Stomach smooth muscle (tissue), 2 donors: ENCODE measurements at regions not wholly inside any gene's neighbourhood (a gene's known extent, or its start where the extent isn't known, plus 50 kb on each side); places are given as distances from the start of the nearest gene placed in this dataset.

Source experiments
- H3K27ac ChIP-seq: one replicate; pipeline ENCODE4 v1.7.0; 2013; ENCODE audit warnings: mild to moderate bottlenecking, low read length, inconsistent platforms
- H3K27me3 ChIP-seq, 2 donors: one replicate each; pipeline ENCODE4 v1.7.0; 2013; ENCODE audit warnings: low read length in 2 of 2; ENCODE audit not compliant: insufficient read depth in 2 of 2, control insufficient read depth in 1 of 2
- H3K36me3 ChIP-seq, 2 donors: one replicate each; pipeline ENCODE4 v1.7.0; 2013; ENCODE audit warnings: low read length in 2 of 2; ENCODE audit not compliant: control insufficient read depth in 2 of 2, insufficient read depth in 2 of 2
- H3K4me1 ChIP-seq: one replicate; pipeline ENCODE4 v1.7.0; 2013; ENCODE audit warnings: low read length; ENCODE audit not compliant: control insufficient read depth, insufficient read depth
- H3K4me3 ChIP-seq, 2 donors: one replicate each; pipeline ENCODE4 v1.7.0; 2013; ENCODE audit warnings: low read length in 2 of 2
- H3K9ac ChIP-seq, 2 donors: one replicate each; pipeline ENCODE4 v1.7.0; 2013; ENCODE audit warnings: low read length in 2 of 2, mild to moderate bottlenecking in 1 of 2
- H3K9me3 ChIP-seq, 2 donors: one replicate each; pipeline ENCODE4 v1.7.0; 2013; ENCODE audit warnings: low read length in 2 of 2; ENCODE audit not compliant: control insufficient read depth in 2 of 2
- donor health status: healthy.
- donor health status: Pancreatic carcinoma.

DNA sequence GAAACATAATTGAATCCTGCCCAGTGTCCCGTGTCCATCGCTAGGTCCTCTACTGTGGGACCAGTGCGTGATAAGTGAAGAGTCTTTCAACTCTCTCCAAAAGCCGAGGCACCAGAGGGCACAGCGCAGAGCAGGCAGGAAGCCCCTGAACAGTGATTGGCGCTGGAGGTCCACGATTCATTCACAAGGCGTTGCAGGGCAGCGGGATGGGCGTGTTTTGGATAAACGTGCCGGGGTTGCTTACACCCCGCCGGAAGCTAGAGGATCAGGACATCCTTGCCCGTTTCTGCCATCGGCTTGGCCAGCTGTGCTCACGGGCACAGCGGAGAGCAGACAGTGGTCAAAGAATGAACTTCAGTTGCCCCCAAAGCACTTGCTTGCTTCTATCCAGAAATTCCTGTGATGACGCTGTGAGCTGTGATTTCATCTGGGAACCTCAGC lies 86.0 kb upstream of the PFKP start:
- Histone ChIP-seq H3K9ac (no peak overlapping the region), H3K4me3 (no peak overlapping the region), H3K36me3 (no peaks in the 10 kb centered on the region), H3K4me1 (no peaks in the 10 kb centered on the region), H3K27me3 (peaks cover 6 to 7% of the 10 kb centered on the region in 2 donors), H3K9me3 (no peaks in the 10 kb centered on the region), H3K27ac (no peak overlapping the region)

DNA sequence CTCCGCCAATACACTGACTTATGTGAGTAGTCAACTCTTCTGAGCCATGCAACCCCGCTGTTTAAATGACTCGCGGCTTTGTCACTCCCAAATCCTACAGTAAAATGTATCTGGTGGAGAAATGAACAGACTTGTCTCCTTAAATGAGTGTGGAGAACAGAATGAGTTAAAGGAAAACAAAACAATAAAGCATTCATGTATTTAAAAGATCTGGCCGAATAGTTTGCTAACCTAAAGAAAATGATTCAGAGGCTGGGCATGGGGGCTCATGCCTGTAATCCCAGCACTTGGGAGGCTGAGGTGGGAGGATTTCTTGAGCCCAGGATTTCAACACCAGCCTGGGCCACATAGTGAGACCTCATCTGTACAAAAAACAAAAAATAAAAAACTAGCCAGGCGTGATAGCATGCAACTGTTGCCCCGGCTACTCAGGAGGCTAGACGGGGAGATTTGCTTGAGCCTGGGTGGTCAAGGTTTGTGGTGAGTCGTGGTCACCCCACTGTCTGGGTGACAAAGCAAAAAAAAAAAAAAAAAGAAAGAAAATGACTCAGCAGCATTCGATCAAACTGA lies 86.5 kb upstream of the PFKP start:
- Histone ChIP-seq H3K9ac (no peak overlapping the region), H3K27ac (no peak overlapping the region), H3K9me3 (no peaks in the 10 kb centered on the region), H3K4me3 (no peak overlapping the region), H3K27me3 (peaks cover 5 to 6% of the 10 kb centered on the region in 2 donors), H3K4me1 (no peaks in the 10 kb centered on the region), H3K36me3 (no peaks in the 10 kb centered on the region)

DNA sequence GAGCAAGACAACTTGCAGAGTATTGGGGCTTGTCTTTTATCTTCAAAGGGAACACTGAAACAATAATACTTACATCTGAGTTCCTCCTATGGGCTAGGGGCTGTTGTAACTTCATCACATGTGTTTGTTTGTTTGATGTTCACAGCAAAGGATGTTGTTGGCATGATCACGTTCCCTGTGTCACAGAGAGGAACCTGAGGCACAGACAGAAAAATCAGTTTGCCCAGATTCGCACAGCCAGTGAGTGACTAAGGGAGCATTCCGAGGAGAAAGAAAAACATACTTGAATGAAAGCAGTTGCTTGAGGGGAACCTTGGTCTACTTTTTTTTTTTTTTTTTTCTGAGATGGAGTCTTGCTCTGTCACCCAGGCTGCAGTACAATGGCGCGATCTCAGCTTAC lies 87.2 kb upstream of the PFKP start:
- Histone ChIP-seq H3K36me3 (no peaks in the 10 kb centered on the region), H3K27me3 (peaks cover 0 to 5% of the 10 kb centered on the region in 2 donors), H3K4me1 (no peaks in the 10 kb centered on the region), H3K9ac (no peak overlapping the region), H3K9me3 (no peaks in the 10 kb centered on the region), H3K27ac (no peak overlapping the region), H3K4me3 (no peak overlapping the region)

DNA sequence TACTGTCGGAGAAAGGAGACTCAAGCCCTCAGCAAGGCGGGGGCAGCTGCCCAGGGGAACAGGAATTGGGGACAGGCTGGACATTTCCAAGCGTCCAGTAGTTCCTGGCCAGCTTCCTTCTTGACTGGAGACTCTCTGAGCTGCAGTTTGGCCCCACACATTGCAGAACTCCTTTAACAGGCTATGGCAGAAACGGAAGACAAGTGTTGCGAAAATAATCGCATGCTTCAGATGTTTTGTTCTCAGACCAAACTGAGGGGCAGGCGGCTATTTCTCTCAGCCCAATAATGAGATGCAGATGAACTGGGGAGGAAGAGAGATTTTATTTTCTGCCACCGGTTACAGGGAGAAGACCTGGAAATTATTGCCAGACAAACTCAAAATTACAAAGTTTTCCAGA lies 88.0 kb upstream of the PFKP start:
- peaks cover 0 to 2% of the 10 kb centered on the region in 2 donors for H3K27me3 ChIP-seq
- no peaks in the 10 kb centered on the region for H3K9me3 ChIP-seq
- no peak overlapping the region for H3K4me3 ChIP-seq
- H3K27ac ChIP-seq: no peak overlapping the region
- H3K4me1 ChIP-seq: no peaks in the 10 kb centered on the region
- H3K36me3 ChIP-seq: no peaks in the 10 kb centered on the region
- H3K9ac ChIP-seq: no peak overlapping the region

DNA sequence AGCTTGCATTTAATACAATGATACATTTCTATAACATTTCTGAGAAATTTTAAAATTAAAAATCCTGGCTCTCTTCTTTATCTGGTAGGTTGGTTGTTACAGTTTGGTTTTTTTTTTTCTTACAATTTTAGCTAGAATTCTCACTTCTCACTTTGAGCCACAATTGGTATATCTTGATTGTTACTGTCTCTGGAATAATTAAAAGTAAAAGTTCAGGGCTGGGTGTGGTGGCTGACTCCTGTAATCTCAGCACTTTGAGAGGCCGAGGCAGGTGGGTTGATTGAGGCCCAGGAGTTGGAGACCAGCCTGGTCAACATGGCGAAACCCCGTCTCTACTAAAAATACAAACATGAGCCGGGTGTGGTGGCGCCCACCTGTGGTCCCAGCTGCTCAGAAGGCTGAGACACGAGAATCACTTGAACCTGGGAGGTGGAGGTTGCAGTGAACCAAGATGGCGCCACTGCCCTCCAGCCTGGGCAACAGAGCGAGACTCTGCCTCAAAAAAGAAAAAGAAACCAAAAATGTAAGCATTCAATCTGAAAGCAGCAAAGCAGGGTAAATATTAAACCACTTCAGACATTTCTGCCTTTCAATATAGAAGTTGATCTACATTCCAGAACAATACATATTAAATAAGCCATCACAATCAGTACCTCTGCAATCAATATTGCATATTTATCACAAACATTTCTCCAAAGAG lies 88.6 kb upstream of the PFKP start:
- Histone ChIP-seq H3K4me1 (no peaks in the 10 kb centered on the region), H3K27ac (no peak overlapping the region), H3K27me3 (peaks cover 0 to 2% of the 10 kb centered on the region in 2 donors), H3K9ac (no peak overlapping the region), H3K36me3 (no peaks in the 10 kb centered on the region), H3K4me3 (no peak overlapping the region), H3K9me3 (no peaks in the 10 kb centered on the region)

DNA sequence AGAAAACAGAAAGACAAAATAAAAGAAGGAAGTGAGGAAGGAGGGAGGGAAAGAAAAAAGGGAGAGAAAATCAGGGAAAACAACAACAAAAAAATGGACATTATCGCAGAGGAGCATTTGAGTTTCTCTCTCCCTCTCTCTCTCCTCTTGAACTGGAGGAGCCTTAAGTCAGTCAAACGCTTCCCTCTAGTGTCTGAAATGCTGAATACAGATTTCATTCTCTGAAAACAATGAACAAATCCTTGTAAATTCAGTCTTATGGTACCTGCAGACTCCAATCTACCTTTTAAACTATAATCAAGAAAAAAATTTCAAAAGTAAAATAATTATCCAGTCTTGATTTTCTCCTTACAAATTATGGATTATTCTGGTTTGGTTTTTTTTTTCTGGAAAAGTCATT lies 89.2 kb upstream of the PFKP start:
- no peak overlapping the region for H3K9ac ChIP-seq
- H3K4me1 ChIP-seq: no peaks in the 10 kb centered on the region
- H3K4me3 ChIP-seq: no peak overlapping the region
- H3K9me3 ChIP-seq: no peaks in the 10 kb centered on the region
- H3K36me3 ChIP-seq: no peaks in the 10 kb centered on the region
- no peak overlapping the region for H3K27ac ChIP-seq
- peaks cover 0 to 2% of the 10 kb centered on the region in 2 donors for H3K27me3 ChIP-seq

DNA sequence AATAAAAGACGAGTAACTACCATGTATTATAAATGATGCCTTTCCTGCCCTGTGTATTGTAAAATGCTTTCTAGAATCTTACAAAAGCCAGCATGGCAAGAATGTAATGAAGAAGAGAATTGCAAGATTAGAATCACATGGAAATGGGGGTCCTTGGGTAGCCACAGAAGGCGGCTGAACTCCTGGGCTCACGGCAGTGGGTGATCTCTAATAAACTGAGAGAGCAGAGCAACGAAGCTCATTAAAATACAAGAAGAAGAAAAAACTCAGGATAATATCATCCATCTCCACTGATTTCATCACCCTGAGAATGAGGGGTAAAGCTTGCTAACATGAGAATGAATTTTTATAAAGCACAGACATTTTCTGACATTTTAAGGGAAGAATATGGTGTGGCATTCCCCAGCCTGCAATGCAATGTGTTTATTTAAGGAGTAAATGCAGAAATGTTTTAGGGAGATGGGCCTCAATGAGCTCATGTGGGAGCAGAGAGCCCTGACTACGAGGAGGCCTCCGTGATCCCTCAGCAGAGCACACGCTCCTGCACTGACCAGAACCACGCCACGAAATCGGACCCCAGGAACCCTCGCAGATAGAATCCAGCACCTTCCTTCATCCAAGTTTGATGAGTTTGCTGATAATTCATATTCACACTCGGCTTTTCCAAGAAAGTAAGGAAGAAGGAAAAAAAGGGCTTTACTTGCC lies 92.7 kb upstream of the PFKP start:
- H3K4me3 ChIP-seq: no peak overlapping the region
- no peaks in the 10 kb centered on the region for H3K27me3 ChIP-seq

DNA sequence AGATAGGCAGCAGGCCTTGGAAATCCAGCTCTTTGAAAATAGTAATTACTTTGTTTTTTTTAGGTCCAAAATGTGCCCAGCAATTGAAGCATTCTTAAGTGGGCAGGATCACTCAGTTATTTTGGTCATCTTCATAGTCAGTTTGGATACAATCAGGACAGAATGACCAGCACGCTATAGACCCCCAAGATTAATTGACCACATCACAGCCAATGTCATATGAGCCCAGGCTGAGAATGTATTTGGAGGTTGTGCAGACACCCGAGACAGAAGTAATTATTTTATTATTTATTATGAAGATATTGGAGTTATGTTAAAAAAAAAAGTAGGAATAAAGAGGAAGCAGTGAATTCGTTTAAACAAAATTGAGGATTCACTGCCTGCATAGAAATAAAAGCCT lies 93.3 kb upstream of the PFKP start:
- H3K27me3 ChIP-seq: no peaks in the 10 kb centered on the region
- H3K36me3 ChIP-seq: no peaks in the 10 kb centered on the region
- H3K4me3 ChIP-seq: no peak overlapping the region
- no peaks in the 10 kb centered on the region for H3K9me3 ChIP-seq
- no peak overlapping the region for H3K9ac ChIP-seq
- no peaks in the 10 kb centered on the region for H3K4me1 ChIP-seq
- H3K27ac ChIP-seq: no peak overlapping the region

More for the DNA sequence above, 92.7 kb upstream of the PFKP start:
- no peak overlapping the region for H3K9ac ChIP-seq
- H3K4me1 ChIP-seq: no peaks in the 10 kb centered on the region
- H3K36me3 ChIP-seq: no peaks in the 10 kb centered on the region
- no peak overlapping the region for H3K27ac ChIP-seq
- no peaks in the 10 kb centered on the region for H3K9me3 ChIP-seq

DNA sequence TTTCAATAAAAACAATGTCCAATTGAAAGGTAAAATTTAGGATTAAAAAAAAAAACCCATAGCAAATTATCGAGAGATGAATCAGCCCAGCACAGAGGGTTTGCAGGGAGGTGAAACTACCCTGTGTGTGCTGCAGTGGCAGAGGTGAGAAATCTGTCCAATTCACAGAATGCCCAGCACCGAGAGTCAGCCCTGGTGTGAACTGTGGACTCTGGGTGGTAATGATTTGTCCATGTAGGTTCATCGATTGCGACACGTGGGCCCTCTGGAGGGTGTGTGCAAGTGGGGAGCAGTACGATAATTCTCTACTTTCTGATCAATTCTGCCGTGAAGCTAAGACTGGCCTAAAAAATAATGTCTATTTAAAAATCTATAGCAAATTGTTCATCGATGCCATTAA lies 94.5 kb upstream of the PFKP start:
- Histone ChIP-seq H3K27ac (no peak overlapping the region), H3K27me3 (no peaks in the 10 kb centered on the region), H3K4me1 (no peaks in the 10 kb centered on the region), H3K4me3 (no peak overlapping the region), H3K9ac (no peak overlapping the region), H3K36me3 (no peaks in the 10 kb centered on the region), H3K9me3 (no peaks in the 10 kb centered on the region)

DNA sequence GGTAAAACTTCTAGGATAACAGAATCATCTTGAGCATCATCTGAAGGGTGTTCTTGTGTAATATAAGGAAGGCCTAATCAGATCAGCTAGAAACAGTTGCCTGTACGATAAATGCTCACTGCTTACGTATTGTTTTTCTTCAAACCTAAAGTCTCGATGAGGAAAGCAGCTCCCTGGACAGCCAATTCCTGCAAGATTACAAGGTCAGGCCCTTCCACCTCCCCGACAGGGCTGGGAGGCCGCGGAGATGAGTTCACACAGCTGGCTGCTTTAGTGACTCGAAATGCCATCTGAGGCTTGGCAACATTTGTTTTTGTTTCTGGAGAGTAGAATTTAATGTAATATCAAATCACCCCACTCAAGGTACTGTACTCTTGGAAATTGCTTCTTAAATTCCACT lies 95.1 kb upstream of the PFKP start:
- no peaks in the 10 kb centered on the region for H3K27me3 ChIP-seq
- no peak overlapping the region for H3K4me3 ChIP-seq
- no peaks in the 10 kb centered on the region for H3K36me3 ChIP-seq
- no peaks in the 10 kb centered on the region for H3K4me1 ChIP-seq
- H3K9ac ChIP-seq: no peak overlapping the region
- H3K9me3 ChIP-seq: no peaks in the 10 kb centered on the region
- H3K27ac ChIP-seq: no peak overlapping the region
